ENCODE measurements at regions not wholly inside any gene's neighbourhood (a gene's known extent, or its start where the extent isn't known, plus 50 kb on each side); places are given as distances from the start of the nearest gene placed in this dataset.

DNA sequence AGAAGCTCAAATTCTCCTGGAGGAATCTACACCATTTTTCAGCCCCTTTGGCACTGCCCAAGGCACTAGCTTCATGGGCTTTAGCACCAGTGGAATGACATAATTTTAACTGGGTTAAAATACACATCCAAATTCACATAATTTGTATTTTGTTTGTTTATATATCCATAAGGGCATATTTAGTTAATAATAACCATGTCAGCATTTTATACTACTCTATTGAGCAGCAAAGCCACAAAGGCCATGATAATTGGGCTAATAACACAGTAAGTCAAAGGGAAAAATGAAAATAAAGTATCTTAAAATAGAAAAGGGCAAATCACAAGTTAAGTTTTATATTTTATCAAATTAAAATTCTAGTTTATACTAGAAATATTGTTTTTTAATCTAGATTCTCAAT, 262.7 kb upstream of the TACR3 start:
- ATAC-seq (ENCODE audit: low read depth) = no peak
- Histone ChIP-seq H3K9me3 (ENCODE audit: control extremely low read depth in 1 of 3, control insufficient read depth in 2 of 3, insufficient read depth in 1 of 3, low read length in 2 of 3) (no peaks in the 10 kb centered on the region), H2AFZ (ENCODE audit: insufficient read depth, low read depth, low read length, poor library complexity, severe bottlenecking) (no peak overlapping the region), H3K36me3 (replicated peaks in 1 of 2; ENCODE audit: control extremely low read depth in 1 of 2, control insufficient read depth in 1 of 2, extremely low read depth in 1 of 2, insufficient read depth in 2 of 2, low read length in 1 of 2) (no peaks in the 10 kb centered on the region), H3K4me1 (ENCODE audit: control insufficient read depth in 2 of 2, insufficient read depth in 2 of 2, low read length in 2 of 2) (no peaks in the 10 kb centered on the region), H3K27me3 (replicated peaks in 1 of 4; ENCODE audit: control extremely low read depth in 1 of 4, control insufficient read depth in 3 of 4, insufficient read depth in 4 of 4, low read length in 3 of 4) (no peaks in the 10 kb centered on the region), H3K4me2 (replicated peaks; ENCODE audit: low read depth, low read length, poor library complexity, severe bottlenecking) (no peak overlapping the region), H4K20me1 (ENCODE audit: control insufficient read depth, insufficient read depth, low read length, poor library complexity, severe bottlenecking) (no peaks in the 10 kb centered on the region), H3K27ac (ENCODE audit: low read length in 2 of 2) (no peak overlapping the region), H3K4me3 (ENCODE audit: control extremely low read depth in 1 of 5, extremely low read depth in 1 of 5, insufficient read depth in 1 of 5, low read depth in 2 of 5, low read length in 4 of 5) (no peak overlapping the region), H3K79me2 (ENCODE audit: control insufficient read depth, insufficient read depth, low read length) (no peaks in the 10 kb centered on the region), H3K9ac (ENCODE audit: low read length) (no peak overlapping the region)
- ChIA-PET POLR2A (no interaction called here), CTCF (no interaction called here)
- intact Hi-C loops (cut with micrococcal nuclease) = no loop called here
- TF ChIP-seq EZH2 (IDR thresholded peaks at IDR 0.05; ENCODE audit: borderline replicate concordance, insufficient read depth, low read depth, low read length, poor library complexity, severe bottlenecking) = no peak
- TF ChIP-seq, protein P1, sequence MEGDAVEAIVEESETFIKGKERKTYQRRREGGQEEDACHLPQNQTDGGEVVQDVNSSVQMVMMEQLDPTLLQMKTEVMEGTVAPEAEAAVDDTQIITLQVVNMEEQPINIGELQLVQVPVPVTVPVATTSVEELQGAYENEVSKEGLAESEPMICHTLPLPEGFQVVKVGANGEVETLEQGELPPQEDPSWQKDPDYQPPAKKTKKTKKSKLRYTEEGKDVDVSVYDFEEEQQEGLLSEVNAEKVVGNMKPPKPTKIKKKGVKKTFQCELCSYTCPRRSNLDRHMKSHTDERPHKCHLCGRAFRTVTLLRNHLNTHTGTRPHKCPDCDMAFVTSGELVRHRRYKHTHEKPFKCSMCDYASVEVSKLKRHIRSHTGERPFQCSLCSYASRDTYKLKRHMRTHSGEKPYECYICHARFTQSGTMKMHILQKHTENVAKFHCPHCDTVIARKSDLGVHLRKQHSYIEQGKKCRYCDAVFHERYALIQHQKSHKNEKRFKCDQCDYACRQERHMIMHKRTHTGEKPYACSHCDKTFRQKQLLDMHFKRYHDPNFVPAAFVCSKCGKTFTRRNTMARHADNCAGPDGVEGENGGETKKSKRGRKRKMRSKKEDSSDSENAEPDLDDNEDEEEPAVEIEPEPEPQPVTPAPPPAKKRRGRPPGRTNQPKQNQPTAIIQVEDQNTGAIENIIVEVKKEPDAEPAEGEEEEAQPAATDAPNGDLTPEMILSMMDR (IDR thresholded peaks at IDR 0.05) = no peak
- no peak overlapping the region for H3K27ac Mint-ChIP-seq
- no peaks in the 10 kb centered on the region for H3K27me3 Mint-ChIP-seq
- DNase-seq = no peak
- H3K4me1 Mint-ChIP-seq = no peaks in the 10 kb centered on the region
- H3K9me3 Mint-ChIP-seq (ENCODE audit: insufficient read depth) = no peaks in the 10 kb centered on the region
- H3K4me3 Mint-ChIP-seq = no peak overlapping the region

DNA sequence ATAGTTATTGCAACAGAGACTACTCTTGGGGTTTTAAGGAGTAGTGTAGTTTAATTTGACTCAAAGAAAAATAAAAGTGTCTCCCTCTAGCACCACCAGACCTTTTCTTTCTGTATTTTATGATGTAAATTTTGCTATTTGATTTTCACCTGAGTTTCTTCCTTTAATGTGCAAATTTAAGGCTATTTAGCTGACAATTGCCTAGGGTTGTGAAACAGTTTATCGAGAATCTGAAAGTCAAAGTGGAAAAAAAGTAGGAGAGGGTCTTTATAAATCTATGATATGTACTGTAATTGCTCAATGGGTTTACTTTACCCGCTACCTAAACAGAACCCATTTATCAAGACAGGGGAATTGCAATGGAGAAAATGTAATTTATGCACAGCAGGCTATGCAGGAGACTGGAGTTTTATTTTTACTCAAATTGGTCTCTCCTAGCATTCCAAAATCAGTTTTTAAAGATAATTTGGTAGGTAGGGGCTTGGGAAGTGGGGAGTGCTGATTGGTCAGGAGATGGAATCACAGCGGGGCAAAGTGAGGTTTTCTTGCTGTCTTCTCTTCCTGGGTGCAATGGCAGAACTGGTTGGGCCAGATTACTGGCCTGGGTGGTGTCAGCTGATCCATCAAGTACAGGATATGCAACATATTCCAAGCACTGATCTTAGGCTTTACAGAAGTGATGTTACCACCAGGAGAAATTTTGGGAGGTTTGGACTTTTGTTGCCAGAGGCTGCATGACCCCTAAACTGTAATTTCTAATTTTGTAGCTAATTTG, 228.6 kb upstream of the TACR3 start:
- no peaks in the 10 kb centered on the region for H3K4me1 ChIP-seq (ENCODE audit: control insufficient read depth in 2 of 2, insufficient read depth in 2 of 2, low read length in 2 of 2)
- no peaks in the 10 kb centered on the region for H4K20me1 ChIP-seq (ENCODE audit: control insufficient read depth, insufficient read depth, low read length, poor library complexity, severe bottlenecking)
- H3K27me3 ChIP-seq (replicated peaks in 1 of 4; ENCODE audit: control extremely low read depth in 1 of 4, control insufficient read depth in 3 of 4, insufficient read depth in 4 of 4, low read length in 3 of 4) = no peaks in the 10 kb centered on the region
- intact Hi-C loops (cut with micrococcal nuclease) = no loop called here
- ATAC-seq (ENCODE audit: low read depth) = no peak
- no peak for TF ChIP-seq EZH2 (IDR thresholded peaks at IDR 0.05; ENCODE audit: borderline replicate concordance, insufficient read depth, low read depth, low read length, poor library complexity, severe bottlenecking)
- TF ChIP-seq, protein P1 (IDR thresholded peaks at IDR 0.05) = no peak
- no peak for DNase-seq
- ChIA-PET POLR2A (no interaction called here), CTCF (no interaction called here)
- H3K9me3 Mint-ChIP-seq (ENCODE audit: insufficient read depth) = peaks cover 4% of the 10 kb centered on the region
- no peaks in the 10 kb centered on the region for H3K9me3 ChIP-seq (ENCODE audit: control extremely low read depth in 1 of 3, control insufficient read depth in 2 of 3, insufficient read depth in 1 of 3, low read length in 2 of 3)
- no peak overlapping the region for H3K27ac Mint-ChIP-seq
- no peaks in the 10 kb centered on the region for H3K79me2 ChIP-seq (ENCODE audit: control insufficient read depth, insufficient read depth, low read length)
- no peak overlapping the region for H3K27ac ChIP-seq (ENCODE audit: low read length in 2 of 2)
- H3K4me2 ChIP-seq (replicated peaks; ENCODE audit: low read depth, low read length, poor library complexity, severe bottlenecking) = no peak overlapping the region
- H3K4me3 Mint-ChIP-seq = no peak overlapping the region
- H3K4me1 Mint-ChIP-seq = no peaks in the 10 kb centered on the region
- 55% methylated on average over 1 of the region's 3 CpGs for WGBS (ENCODE audit: insufficient coverage)
- H3K4me3 ChIP-seq (ENCODE audit: control extremely low read depth in 1 of 5, extremely low read depth in 1 of 5, insufficient read depth in 1 of 5, low read depth in 2 of 5, low read length in 4 of 5) = no peak overlapping the region
- no peaks in the 10 kb centered on the region for H3K36me3 ChIP-seq (replicated peaks in 1 of 2; ENCODE audit: control extremely low read depth in 1 of 2, control insufficient read depth in 1 of 2, extremely low read depth in 1 of 2, insufficient read depth in 2 of 2, low read length in 1 of 2)
- no peak overlapping the region for H2AFZ ChIP-seq (ENCODE audit: insufficient read depth, low read depth, low read length, poor library complexity, severe bottlenecking)
- no peaks in the 10 kb centered on the region for H3K27me3 Mint-ChIP-seq
- H3K9ac ChIP-seq (ENCODE audit: low read length) = no peak overlapping the region

Data from B cell (primary cell).